GM12878 (cell line): ENCODE measurements at regions not wholly inside any gene's neighbourhood (a gene's known extent, or its start where the extent isn't known, plus 50 kb on each side); places are given as distances from the start of the nearest gene placed in this dataset.

Experiments
- ATAC-seq: fragments of 200-7000 bp; cut with Tn5 transposase; 3 replicates; pipeline ENCODE4 v1.9.1; 2020; ENCODE audit warnings: mild to moderate bottlenecking, moderate library complexity
- BruUV-seq: library from RNA; stranded (reverse); fragments of 400-500 nt; replicated peaks from 2 replicates; lab custom pipeline; 2021; lab: Mats Ljungman, UMichigan
- CTCF ChIA-PET: fragments of 300-600 bp; sonication (Branson Sonifier 250); formaldehyde crosslinking; extraction: SDS; loops from one replicate; lab custom pipeline; 2021; ENCODE audit warnings: inconsistent platforms; lab: Yijun Ruan, JAX
- POLR2A ChIA-PET: fragments of 350-600 bp; formaldehyde crosslinking; extraction: SDS; loops from one replicate; lab custom pipeline; 2021; ENCODE audit warnings: inconsistent platforms; lab: Charles Lee
- RAD21 ChIA-PET: fragments of 300-600 bp; sonication (Branson Sonifier 250); formaldehyde crosslinking; loops from one replicate; lab custom pipeline; 2023; ENCODE audit warnings: antibody characterized with exemption; ENCODE audit not compliant: unreplicated experiment; lab: Charles Lee
- SMC1A ChIA-PET: fragments of 300-600 bp; sonication (Branson Sonifier 250); formaldehyde crosslinking; loops from one replicate; lab custom pipeline; 2023; ENCODE audit not compliant: unreplicated experiment, uncharacterized antibody; lab: Charles Lee
- DNase-seq: peaks from one replicate; pipeline ENCODE4 v3.0.0-alpha.2; 2011; ENCODE audit warnings: low read depth, low spot score
- FAIRE-seq: peaks from 3 replicates; lab custom pipeline; 2011; peaks lifted over from hg19 to GRCh38; lab: Jason Lieb, UNC
- H2AFZ ChIP-seq: 2 replicates; pipeline ENCODE4 v1.6.0; 2011; ENCODE audit warnings: low read depth, low read length, control low read depth; ENCODE audit not compliant: control insufficient read depth
- H3K27ac ChIP-seq: 2 replicates; pipeline ENCODE4 v1.5.1; 2011; ENCODE audit warnings: control low read depth; ENCODE audit not compliant: control insufficient read depth, insufficient read depth
- H3K27me3 ChIP-seq, 2 experiments: replicated peaks in 1 of 2; 2 replicates each; pipeline versions ENCODE4 v1.6.0 to v1.6.1; 2011; ENCODE audit warnings: low read length in 1 of 2; ENCODE audit not compliant: control insufficient read depth in 2 of 2, insufficient read depth in 2 of 2
- H3K36me3 ChIP-seq, 2 experiments: 2 replicates each; pipeline ENCODE4 v1.5.1; 2011; ENCODE audit warnings: low read length in 1 of 2; ENCODE audit not compliant: control insufficient read depth in 2 of 2, insufficient read depth in 2 of 2
- H3K4me1 ChIP-seq: 2 replicates; pipeline ENCODE4 v1.6.1; 2011; ENCODE audit warnings: mild to moderate bottlenecking, low read length, moderate library complexity, mixed read lengths; ENCODE audit not compliant: control insufficient read depth, insufficient read depth
- H3K4me2 ChIP-seq: 2 replicates; pipeline ENCODE4 v1.6.0; 2011; ENCODE audit warnings: control low read depth; ENCODE audit not compliant: control insufficient read depth, insufficient read depth
- H3K4me3 ChIP-seq: fragments of 200-600 bp; sonication (generic); 2 replicates; pipeline ENCODE4 v1.5.1; 2016
- H3K79me2 ChIP-seq: 2 replicates; pipeline ENCODE4 v1.6.0; 2011; ENCODE audit warnings: low read length; ENCODE audit not compliant: control insufficient read depth, insufficient read depth
- H3K9ac ChIP-seq: 2 replicates; pipeline ENCODE4 v1.8.0; 2011; ENCODE audit warnings: low read length, control low read depth, mixed read lengths; ENCODE audit not compliant: control insufficient read depth, insufficient read depth
- H3K9me3 ChIP-seq: replicated peaks from 3 replicates; pipeline ENCODE4 v1.5.1; 2011; ENCODE audit warnings: mild to moderate bottlenecking, low read length; ENCODE audit not compliant: control insufficient read depth, insufficient read depth
- H4K20me1 ChIP-seq: 2 replicates; pipeline ENCODE4 v1.6.0; 2011; ENCODE audit not compliant: control insufficient read depth, insufficient read depth
- CBX3 ChIP-seq: fragments of 200-600 bp; sonication (generic); IDR thresholded peaks from 2 replicates; pipeline ENCODE4 v1.6.1; 2016; ENCODE audit warnings: low read depth, borderline replicate concordance
- SIN3A ChIP-seq: IDR thresholded peaks from 2 replicates; pipeline ENCODE4 v1.6.1; 2012; ENCODE audit warnings: low read depth, low read length, improper control_type of control experiment
- TAF1 ChIP-seq: IDR thresholded peaks from 2 replicates; pipeline ENCODE4 v1.6.1; 2011; ENCODE audit warnings: mild to moderate bottlenecking, low read depth, low read length, borderline replicate concordance
- WRNIP1 ChIP-seq: IDR thresholded peaks from 2 replicates; pipeline ENCODE4 v1.6.1; 2011; ENCODE audit warnings: low read depth, low read length, improper control_type of control experiment, borderline replicate concordance
- WGBS: methylation state at CpG from one replicate; pipeline ENCODE4 v1.1.6; 2016; ENCODE audit warnings: low lambda C conversion rate; ENCODE audit not compliant: insufficient replicate concordance, insufficient coverage; ENCODE audit errors: missing lambda C conversion rate; 5-methylcytosine and 5-hydroxymethylcytosine counted together
- in situ Hi-C: fragments of 300-500 bp; cut with MboI; formaldehyde crosslinking; loops from 9 replicates; pipeline ENCODE4 v1.14.3; 2018; ENCODE audit warnings: mixed read lengths
- intact Hi-C: fragments of 100-400 bp; cut with micrococcal nuclease; formaldehyde crosslinking; loops from one replicate; pipeline ENCODE4 v1.14.2; 2022; ENCODE audit not compliant: unreplicated experiment

- intact Hi-C loops, result no loop called here
- POLR2A ChIA-PET, result no interaction called here
- no peaks in the 10 kb centered on the region for H3K27me3 ChIP-seq
- H3K36me3 ChIP-seq, result no peaks in the 10 kb centered on the region
- ATAC-seq (no peak), FAIRE-seq (no peak)
- TF ChIP-seq TAF1 (no peak), WRNIP1 (no peak)
- TF ChIP-seq, all 136 proteins: peak for 0
- Histone ChIP-seq H3K4me3 (no peak overlapping the region), H3K27ac (no peak overlapping the region), H3K79me2 (no peaks in the 10 kb centered on the region), H2AFZ (no peak overlapping the region), H3K9me3 (no peaks in the 10 kb centered on the region), H3K4me2 (no peak overlapping the region), H4K20me1 (no peaks in the 10 kb centered on the region; the same call in 1 of the 2 replicates), H3K4me1 (no peaks in the 10 kb centered on the region), H3K9ac (no peak overlapping the region)
- SMC1A ChIA-PET, result interaction anchor here (0.5 kb wide), 1 partner anchor 13 kb away, joined by 3 read pairs; no protein-coding TSS in a partner anchor
- no peak for DNase-seq
- no TSS peak for BruUV-seq
- RAD21 ChIA-PET, result interaction anchor here (0.9 kb wide), 1 partner anchor 10 kb away, joined by 3 read pairs; no protein-coding TSS in a partner anchor
- CTCF ChIA-PET, result interaction anchor here (1.1 kb wide), 2 partner anchors 11 to 153 kb away, joined by 3 to 4 read pairs; no protein-coding TSS in a partner anchor
- in situ Hi-C loops, result no loop called here
Observed at GRCh38 chr5:13403351-13403750, 541.1 kb downstream of the DNAH5 start.

- no TSS peak for BruUV-seq
- SMC1A ChIA-PET, result no interaction called here
Observed at GRCh38 chr5:13385066-13385465, 559.4 kb downstream of the DNAH5 start.

More at GRCh38 chr5:13385066-13385465, 559.4 kb downstream of the DNAH5 start:
- Histone ChIP-seq H3K36me3 (no peaks in the 10 kb centered on the region), H3K4me1 (no peaks in the 10 kb centered on the region), H3K79me2 (no peaks in the 10 kb centered on the region), H3K9me3 (no peaks in the 10 kb centered on the region), H3K27me3 (no peaks in the 10 kb centered on the region), H3K27ac (no peak overlapping the region), H3K4me2 (no peak overlapping the region), H2AFZ (no peak overlapping the region), H3K9ac (no peak overlapping the region), H4K20me1 (no peaks in the 10 kb centered on the region), H3K4me3 (no peak overlapping the region)
- FAIRE-seq, result no peak
- CTCF ChIA-PET, result no interaction called here
- ATAC-seq, result no peak
- in situ Hi-C loops, result no loop called here
- intact Hi-C loops, result no loop called here
- WGBS, result 46% methylated on average over 5 of the region's 5 CpGs
- POLR2A ChIA-PET, result no interaction called here
- no peak for DNase-seq
- TF ChIP-seq SIN3A, result no peak
- no peak for TF ChIP-seq CBX3
- RAD21 ChIA-PET, result no interaction called here
